NCI-H2107 treated with DMSO at 0.1 percent for 48 hours (cell line): ENCODE measurements at regions not wholly inside any gene's neighbourhood (a gene's known extent, or its start where the extent isn't known, plus 50 kb on each side); places are given as distances from the start of the nearest gene placed in this dataset.
A peak's percentile ranks its signal among the peaks of the same experiment; 100 is the strongest.
"Not testable (repeated sequence)": the region's sequence is repeated elsewhere in the genome, so short reads cannot be mapped to it uniquely, and the experiment has no call there.

ENCODE experiments used
- DNase-seq: peaks from one replicate; lab custom pipeline; 2025; ENCODE audit not compliant: unreplicated experiment; lab: John Stamatoyannopoulos, UW

- DNase-seq = no peak
These were observed 210.0 kb downstream of the PLA2G4A start for GRCh38 chr1:187038784-187039183.

DNA sequence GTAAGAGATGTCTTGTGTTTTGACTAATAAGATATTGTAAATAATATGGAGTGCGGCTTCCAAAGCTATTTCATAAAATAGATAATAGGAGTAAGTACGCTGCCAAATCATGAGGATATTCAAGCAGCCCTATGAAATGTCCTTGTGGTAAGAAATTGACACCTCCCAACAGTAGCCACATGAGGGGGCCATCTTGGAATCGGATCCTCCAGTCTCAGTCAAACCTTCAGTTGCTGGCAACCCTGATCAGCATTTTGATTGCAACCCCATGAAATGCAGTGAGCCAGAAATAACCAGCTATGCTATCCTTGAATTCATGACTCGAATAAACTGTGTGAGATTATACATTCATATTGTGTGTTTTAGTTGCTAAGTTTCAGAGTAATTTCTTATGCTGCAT lies 212.4 kb downstream of the PLA2G4A start:
- DNase-seq = no peak

- DNase-seq = no peak
These were observed 213.8 kb downstream of the PLA2G4A start for GRCh38 chr1:187042538-187042937.

GRCh38 chr1:187043433-187043832 lies 214.7 kb downstream of the PLA2G4A start:
- DNase-seq = not testable (repeated sequence)

DNA sequence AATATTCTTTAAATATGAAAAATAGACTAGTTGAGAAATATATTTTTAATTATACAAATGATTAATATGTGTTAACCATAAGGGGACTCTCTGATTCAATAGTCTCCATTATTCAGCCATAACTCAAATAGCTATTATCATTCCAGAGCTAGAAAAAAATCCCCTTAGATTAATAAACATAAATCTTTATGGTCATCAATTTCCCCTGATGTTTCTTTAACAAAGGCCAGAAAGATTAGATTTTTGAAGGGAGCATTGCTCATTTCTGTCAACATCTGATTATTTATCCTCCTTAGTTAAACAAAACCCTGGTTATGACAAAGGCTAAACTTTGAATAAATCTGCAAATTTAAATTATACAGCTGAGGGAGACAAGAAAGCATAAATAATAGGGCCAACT lies 215.7 kb downstream of the PLA2G4A start:
- no peak for DNase-seq

DNA sequence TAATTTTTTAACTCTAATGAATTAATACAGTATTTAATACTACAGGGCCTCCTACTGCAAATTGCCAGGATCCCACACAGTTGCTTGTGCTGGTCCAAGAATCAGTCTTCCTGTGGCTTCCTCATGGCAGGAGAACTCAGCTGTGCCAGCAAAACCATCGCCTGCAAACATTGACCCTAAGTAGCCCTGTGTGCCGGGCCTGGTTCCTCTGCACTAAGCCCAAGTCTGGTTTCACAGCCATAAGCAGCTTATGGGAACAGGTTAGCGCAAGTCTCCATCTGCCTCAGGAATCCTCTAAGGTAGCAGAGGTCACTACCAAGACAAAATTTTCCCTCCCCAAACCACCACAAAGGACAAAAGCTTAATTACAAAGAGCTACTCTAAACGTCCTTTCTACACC lies 216.6 kb downstream of the PLA2G4A start:
- no peak for DNase-seq

- DNase-seq = no peak
These were observed 217.5 kb downstream of the PLA2G4A start for GRCh38 chr1:187046293-187046692.

DNA sequence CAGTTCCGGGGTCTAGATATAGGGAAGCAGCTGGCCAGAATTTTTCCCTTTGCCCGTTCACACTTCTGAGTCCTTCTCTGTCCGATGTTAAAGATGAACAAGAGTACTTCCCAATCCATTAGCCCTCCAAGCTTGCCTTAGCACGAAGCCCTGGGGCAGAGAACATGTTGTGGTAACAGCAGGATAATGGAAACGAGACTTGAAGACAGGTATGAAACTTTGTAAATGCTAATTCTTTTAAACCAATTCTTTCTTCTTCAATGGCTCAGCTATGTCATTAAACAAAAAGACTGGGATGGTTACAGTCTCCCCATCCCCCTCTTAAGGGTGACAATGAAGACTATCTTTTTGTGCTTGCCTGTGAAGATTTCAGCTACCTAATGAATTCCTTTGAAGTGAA lies 218.5 kb downstream of the PLA2G4A start:
- no peak for DNase-seq

DNA sequence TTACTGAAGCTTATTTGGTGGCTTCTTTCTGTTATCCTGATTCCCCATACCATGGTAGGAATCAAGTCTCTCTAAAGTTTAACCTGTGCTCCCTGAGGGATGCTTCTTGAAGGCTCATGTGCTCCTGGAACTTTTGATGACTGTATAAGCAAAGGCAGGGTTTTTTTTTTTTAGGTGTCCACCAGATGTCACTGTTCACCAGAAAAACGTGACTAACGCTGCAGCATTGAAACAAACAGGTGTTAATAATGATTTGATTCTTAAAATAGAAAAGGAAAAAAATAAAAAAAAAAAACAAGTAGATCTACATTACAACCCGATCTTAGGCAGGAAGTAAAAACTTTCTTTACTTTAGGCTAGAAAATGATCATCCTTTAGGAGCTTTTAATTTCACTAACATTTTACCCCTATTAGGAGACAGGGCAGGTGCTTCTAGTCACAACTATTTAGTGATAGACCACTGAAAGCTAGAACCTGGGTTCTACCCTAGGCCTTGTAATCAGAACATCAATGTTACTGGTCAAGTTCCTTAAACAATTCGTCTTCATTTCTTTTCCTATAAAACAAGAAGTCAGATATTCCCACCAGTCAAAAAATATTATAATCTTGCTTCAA lies 223.0 kb downstream of the PLA2G4A start:
- peak; percentile 53 for DNase-seq

DNA sequence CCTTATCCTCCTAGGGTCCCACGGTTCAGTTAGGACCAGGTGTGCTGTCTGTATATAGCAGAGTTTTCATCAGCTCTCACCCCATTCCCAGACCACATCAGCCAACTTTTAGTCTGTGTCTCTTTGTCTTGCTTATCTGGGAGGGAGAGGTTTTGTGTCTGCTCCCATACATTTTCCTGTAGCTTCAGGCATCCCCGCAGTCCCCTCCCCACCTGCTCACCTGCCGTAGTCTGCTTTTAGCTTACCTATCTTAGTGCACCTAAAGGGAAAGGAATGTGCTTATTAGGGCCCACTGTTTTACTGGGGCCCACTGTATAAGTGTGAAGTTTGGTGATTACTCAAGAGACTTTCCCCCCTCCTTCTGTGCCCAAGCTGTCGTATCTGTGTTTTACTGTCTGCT lies 225.1 kb downstream of the PLA2G4A start:
- DNase-seq = no peak

DNA sequence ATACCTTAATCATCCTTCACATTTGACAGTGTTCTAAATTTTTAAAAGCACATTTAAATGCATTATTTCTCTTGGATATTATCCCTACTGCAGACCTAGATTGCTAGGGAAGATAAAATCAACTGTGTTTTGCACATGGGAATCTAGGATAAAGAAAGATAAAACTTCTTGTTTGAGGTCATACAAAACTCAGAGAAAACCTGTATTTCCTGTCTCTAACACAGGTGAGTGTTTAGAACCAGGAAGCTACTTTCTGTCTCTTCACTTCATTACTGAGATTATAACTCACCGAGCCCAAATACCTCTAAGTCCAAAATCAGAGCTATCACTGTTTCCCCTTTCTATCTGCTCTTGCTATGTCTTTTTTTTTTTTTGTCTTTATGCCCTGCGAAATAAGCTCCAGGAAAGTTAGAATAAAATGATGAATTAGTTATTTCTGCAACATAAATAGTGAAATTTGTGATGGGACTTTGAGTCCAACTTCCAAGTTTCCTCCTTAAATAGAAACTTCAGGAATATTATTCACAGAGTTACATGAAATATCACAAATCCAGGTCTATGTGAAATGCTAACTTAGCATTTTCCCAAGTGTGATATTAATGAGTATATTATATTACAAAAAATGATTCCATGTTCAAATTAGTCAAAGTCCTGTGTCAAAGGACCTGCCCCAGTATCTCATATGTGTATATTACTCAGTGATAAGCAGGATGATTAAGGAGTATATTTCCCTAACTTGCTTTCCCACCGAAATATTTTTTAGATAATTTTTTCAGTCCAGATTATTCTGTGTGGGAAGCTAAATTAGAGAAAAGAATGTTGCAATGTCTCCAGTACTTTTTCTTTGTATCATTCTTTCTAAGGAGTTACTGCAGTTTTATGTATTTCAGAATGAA lies 226.4 kb downstream of the PLA2G4A start:
- DNase-seq = no peak

DNA sequence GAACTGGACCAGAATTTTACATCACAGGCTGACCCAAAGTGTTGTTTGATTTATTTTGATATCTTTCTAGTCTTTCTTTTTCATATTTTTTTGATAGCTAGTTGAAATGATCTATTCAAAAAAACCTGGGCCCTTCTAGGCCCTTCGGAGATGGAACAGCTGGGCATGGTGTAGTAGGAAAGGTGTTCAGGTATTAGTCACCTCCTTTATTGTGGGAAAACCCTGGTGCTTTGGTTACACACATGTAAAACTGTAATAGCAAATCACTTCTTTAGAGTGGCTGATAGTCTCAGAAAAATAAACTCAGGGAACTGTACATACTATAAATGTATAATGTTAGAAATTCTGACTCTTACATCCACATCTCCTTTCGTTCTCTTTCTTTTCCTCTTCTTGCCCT lies 234.5 kb downstream of the PLA2G4A start:
- no peak for DNase-seq

DNA sequence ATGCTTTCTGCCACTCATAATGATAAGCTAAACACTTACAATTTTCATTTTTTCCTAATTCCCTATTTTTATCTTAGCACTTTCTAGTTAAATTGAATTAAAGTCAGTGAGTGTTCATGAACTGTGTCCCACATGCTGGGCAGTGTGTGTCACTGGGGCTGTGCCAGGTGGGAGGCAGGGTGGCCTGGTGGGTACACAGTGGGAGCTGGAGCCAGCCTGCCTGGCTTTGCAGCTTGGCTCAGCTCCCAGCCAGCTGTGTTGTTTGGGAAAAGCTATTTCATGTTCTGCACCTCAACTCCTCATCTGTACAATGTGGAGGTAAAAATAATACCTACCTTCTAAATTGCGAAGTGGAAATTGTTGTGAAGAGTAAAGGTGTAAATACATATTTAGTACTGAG lies 238.4 kb downstream of the PLA2G4A start:
- no peak for DNase-seq

GRCh38 chr1:187070076-187070475 lies 241.3 kb downstream of the PLA2G4A start:
- no peak for DNase-seq

GRCh38 chr1:187072262-187073034 lies 243.7 kb downstream of the PLA2G4A start:
- DNase-seq = not testable (repeated sequence)

DNA sequence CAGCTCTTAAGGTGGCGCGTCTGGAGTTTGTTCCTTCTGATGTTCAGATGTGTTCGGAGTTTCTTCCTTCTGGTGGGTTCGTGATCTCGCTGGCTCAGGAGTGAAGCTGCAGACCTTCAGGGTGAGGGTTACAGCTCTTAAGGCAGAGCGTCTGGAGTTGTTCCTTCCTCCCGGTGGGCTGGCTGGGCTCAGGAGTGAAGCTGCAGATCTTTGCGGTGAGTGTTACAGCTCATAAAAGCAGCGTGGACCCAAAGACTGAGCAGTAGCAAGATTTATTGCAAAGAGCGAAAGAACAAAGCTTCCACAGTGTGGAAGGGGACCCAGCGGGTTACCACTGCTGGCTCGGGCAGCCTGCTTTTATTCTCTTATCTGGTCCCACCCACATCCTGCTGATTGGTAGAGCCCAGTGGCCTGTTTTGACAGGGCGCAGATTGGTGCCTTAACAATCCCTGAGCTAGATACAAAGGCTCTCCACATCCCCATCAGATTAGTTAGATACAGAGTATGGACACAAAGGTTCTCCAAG lies 244.3 kb downstream of the PLA2G4A start:
- DNase-seq = not testable (repeated sequence)

GRCh38 chr1:187073634-187074245 lies 245.0 kb downstream of the PLA2G4A start:
- DNase-seq = not testable (repeated sequence)

GRCh38 chr1:187074445-187075048 lies 245.8 kb downstream of the PLA2G4A start:
- DNase-seq = no peak

- DNase-seq = no peak
These were observed 248.2 kb downstream of the PLA2G4A start for GRCh38 chr1:187076922-187077321.

DNA sequence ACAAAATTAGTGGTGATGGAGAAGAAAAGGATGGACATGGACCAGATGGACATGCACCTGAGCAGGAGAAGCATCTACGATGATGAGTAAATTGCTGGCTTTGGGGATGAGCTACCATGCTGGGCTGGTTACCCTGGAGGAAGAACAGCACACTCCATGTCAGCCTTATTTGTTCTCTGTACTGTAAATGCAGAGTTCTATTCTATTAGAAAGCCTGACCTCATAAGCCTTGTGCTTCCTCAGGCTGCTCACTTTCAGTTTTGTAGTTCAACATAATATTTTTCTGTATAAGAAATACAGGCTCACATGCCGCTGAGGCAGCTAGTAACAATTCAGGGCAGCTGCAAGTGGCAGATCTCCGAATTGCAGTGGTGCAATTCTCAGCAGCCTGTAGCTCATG lies 249.6 kb downstream of the PLA2G4A start:
- DNase-seq = no peak

GRCh38 chr1:187078916-187079315 lies 250.2 kb downstream of the PLA2G4A start:
- no peak for DNase-seq
